ENCODE measurements at regions not wholly inside any gene's neighbourhood (a gene's known extent, or its start where the extent isn't known, plus 50 kb on each side); places are given as distances from the start of the nearest gene placed in this dataset.

DNA sequence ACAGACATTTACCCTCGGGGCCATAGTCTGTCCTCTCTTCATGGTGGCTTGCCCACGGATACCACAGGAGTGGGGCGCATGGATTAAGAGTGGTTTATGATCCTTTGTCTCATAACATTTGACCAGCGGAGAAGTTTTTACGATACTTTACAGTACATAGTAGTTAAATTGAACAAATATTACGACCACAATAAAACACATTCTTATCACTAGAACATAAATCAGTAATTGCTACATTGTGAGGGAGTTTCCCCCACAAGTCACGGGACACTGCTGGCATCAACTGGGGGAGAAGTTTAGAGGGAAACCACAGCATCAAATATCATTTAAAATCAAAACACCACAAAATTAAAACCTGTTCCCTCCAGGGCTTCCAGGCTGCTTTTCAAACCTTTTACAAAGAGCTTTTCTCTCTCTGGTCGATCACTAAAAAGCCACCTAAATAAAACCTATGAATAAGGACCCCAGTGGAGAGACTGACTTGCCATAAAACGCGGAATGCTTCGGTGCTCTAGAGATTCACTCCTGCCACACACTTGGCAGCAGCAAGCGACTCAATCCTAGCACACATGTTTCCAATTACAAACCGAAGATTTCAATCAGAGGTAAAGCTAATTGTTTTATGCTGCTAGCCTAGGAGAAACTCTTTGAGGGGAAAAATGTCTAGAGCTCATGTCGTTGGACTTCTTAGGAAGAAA, 173.7 kb upstream of the HNRNPA3 start:
- Mint-ChIP-seq H3K4me3 (no peak overlapping the region), H3K27me3 (ENCODE audit: low read depth) (peaks cover 24% of the 10 kb centered on the region), H3K36me3 (ENCODE audit: low read depth) (no peaks in the 10 kb centered on the region), H3K9me3 (no peaks in the 10 kb centered on the region), H3K4me1 (ENCODE audit: low read depth) (no peaks in the 10 kb centered on the region), H3K27ac (no peak overlapping the region)
- no peak for DNase-seq (ENCODE audit: low spot score)

DNA sequence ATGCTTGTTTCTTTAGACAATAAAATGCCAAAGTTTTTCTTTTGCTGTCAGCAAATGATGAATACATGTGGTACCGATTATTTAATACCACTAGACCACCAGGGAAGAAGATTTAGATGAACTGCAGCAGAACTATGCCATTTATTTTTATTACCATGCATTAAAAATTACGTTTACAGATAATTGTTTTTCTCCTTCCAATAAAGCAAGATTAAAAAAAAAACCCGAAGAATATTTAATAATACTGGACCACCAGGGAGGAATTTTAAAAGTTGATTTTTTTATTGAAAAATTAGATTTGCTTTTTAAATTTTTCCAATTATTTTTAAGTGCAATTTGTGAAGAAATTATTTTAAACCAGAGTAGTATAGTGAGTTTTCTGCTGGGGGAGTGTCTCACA, 170.3 kb upstream of the HNRNPA3 start:
- no peak overlapping the region for H3K4me3 Mint-ChIP-seq
- no peaks in the 10 kb centered on the region for H3K4me1 Mint-ChIP-seq (ENCODE audit: low read depth)
- H3K9me3 Mint-ChIP-seq: no peaks in the 10 kb centered on the region
- H3K27me3 Mint-ChIP-seq (ENCODE audit: low read depth): peaks cover 19% of the 10 kb centered on the region
- no peaks in the 10 kb centered on the region for H3K36me3 Mint-ChIP-seq (ENCODE audit: low read depth)
- DNase-seq (ENCODE audit: low spot score): no peak
- no peak overlapping the region for H3K27ac Mint-ChIP-seq

DNA sequence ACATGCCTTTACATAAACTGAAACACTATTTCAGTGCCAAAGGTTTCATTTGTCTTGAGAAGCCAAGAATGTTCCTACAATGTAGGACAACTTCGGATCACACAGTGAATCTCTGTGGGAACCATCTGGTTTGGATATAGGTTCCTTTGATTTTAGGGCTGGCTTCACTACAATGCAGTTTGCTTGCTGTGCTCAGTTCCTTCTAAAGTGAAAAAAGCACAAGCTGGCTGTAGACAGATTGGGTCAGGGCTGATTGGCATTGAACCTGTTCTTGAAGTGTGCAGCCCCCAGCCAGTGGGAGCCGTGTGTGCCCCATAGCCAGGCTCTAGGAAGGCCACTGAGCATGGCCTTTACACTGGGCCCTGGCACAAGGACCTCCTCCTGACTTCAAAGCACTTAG, 167.9 kb upstream of the HNRNPA3 start:
- Mint-ChIP-seq H3K9me3 (no peaks in the 10 kb centered on the region), H3K27me3 (ENCODE audit: low read depth) (peaks cover 25% of the 10 kb centered on the region), H3K27ac (no peak overlapping the region), H3K4me1 (ENCODE audit: low read depth) (no peaks in the 10 kb centered on the region), H3K36me3 (ENCODE audit: low read depth) (no peaks in the 10 kb centered on the region), H3K4me3 (no peak overlapping the region)
- no peak for DNase-seq (ENCODE audit: low spot score)

- Mint-ChIP-seq H3K9me3 (no peaks in the 10 kb centered on the region), H3K4me3 (no peak overlapping the region), H3K27ac (no peak overlapping the region), H3K4me1 (ENCODE audit: low read depth) (no peaks in the 10 kb centered on the region), H3K27me3 (ENCODE audit: low read depth) (peaks cover 21% of the 10 kb centered on the region), H3K36me3 (ENCODE audit: low read depth) (no peaks in the 10 kb centered on the region)
- no peak for DNase-seq (ENCODE audit: low spot score)
These were observed 163.6 kb upstream of the HNRNPA3 start for GRCh38 chr2:177048981-177049380.

DNA sequence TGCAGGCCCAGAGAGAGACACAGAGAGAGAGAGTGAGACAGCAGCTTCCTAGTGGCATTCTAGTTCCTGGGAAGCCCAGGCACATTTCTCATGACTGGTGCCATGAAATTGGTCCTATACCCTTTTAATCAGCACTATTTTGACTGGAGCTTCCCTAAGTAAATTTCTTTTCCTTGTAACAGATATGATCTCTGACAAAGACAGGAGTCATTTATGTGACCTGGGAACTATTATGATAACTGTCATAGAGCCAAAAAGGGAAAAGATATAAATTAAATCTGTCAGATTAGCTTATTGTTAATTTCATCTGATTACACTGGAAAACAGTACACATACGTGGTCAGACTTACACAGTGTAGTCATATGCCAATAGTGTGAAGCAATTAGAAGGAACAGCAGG, 161.3 kb upstream of the HNRNPA3 start:
- Mint-ChIP-seq H3K36me3 (ENCODE audit: low read depth) (no peaks in the 10 kb centered on the region), H3K4me1 (ENCODE audit: low read depth) (no peaks in the 10 kb centered on the region), H3K27ac (no peak overlapping the region), H3K4me3 (no peak overlapping the region), H3K27me3 (ENCODE audit: low read depth) (peaks cover 21% of the 10 kb centered on the region), H3K9me3 (no peaks in the 10 kb centered on the region)
- DNase-seq (ENCODE audit: low spot score): no peak

DNA sequence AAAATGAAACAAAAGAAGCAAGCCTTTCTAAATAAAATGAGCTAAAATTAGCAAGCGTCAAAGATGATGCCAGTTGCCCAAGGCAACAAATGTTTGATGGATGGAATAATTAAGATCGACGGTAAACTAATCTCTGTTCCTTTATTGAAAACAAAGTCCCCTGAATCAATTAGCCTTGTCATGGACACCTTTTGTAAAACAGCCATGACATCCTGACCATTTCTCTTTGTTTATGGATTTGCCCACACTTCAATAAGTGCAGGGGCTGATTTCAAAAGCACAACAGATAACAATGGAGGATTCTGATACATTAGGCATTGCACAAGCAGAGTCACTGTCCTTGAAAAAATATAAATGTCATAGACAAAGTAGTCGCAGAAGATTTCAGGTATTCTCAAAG, 160.1 kb upstream of the HNRNPA3 start:
- no peak for DNase-seq (ENCODE audit: low spot score)
- H3K4me3 Mint-ChIP-seq: no peak overlapping the region
- H3K9me3 Mint-ChIP-seq: no peaks in the 10 kb centered on the region
- H3K36me3 Mint-ChIP-seq (ENCODE audit: low read depth): no peaks in the 10 kb centered on the region
- no peaks in the 10 kb centered on the region for H3K4me1 Mint-ChIP-seq (ENCODE audit: low read depth)
- H3K27me3 Mint-ChIP-seq (ENCODE audit: low read depth): peaks cover 21% of the 10 kb centered on the region
- no peak overlapping the region for H3K27ac Mint-ChIP-seq

- Mint-ChIP-seq H3K4me3 (no peak overlapping the region), H3K9me3 (no peaks in the 10 kb centered on the region), H3K4me1 (ENCODE audit: low read depth) (no peaks in the 10 kb centered on the region), H3K27me3 (ENCODE audit: low read depth) (peaks cover 21% of the 10 kb centered on the region), H3K36me3 (ENCODE audit: low read depth) (no peaks in the 10 kb centered on the region), H3K27ac (no peak overlapping the region)
- DNase-seq (ENCODE audit: low spot score): no peak
These were observed 159.6 kb upstream of the HNRNPA3 start for GRCh38 chr2:177053038-177053437.

- no peaks in the 10 kb centered on the region for H3K9me3 Mint-ChIP-seq
- DNase-seq (ENCODE audit: low spot score): no peak
- no peaks in the 10 kb centered on the region for H3K36me3 Mint-ChIP-seq (ENCODE audit: low read depth)
- H3K27ac Mint-ChIP-seq: no peak overlapping the region
- H3K4me3 Mint-ChIP-seq: no peak overlapping the region
- peaks cover 21% of the 10 kb centered on the region for H3K27me3 Mint-ChIP-seq (ENCODE audit: low read depth)
- H3K4me1 Mint-ChIP-seq (ENCODE audit: low read depth): peaks cover 6% of the 10 kb centered on the region
These were observed 158.9 kb upstream of the HNRNPA3 start for GRCh38 chr2:177053716-177054115.

DNA sequence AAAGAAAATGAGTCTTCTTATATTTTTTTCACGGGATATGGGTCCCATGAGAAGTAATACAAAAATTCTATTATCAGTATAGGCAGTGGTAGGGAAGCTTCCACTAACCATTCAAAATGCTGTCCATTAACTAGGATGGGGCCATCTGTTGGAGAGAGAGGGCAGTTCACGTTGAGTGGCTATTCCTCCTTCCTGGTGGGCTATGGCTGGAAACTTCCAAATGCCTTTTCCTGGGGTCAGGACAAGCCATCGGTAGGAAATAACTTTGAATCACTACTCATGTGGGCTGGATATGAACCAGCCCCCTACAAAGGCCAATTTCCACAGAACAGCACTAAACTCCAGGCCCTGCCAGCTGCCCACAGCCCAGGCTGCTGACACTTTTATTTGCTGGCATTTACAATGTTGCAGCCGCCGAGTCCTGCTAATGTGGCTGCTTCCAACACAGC, 156.1 kb upstream of the HNRNPA3 start:
- Mint-ChIP-seq H3K27me3 (ENCODE audit: low read depth) (peaks cover 8% of the 10 kb centered on the region), H3K4me3 (no peak overlapping the region), H3K27ac (no peak overlapping the region), H3K4me1 (ENCODE audit: low read depth) (peaks cover 11% of the 10 kb centered on the region), H3K9me3 (no peaks in the 10 kb centered on the region), H3K36me3 (ENCODE audit: low read depth) (no peaks in the 10 kb centered on the region)
- no peak for DNase-seq (ENCODE audit: low spot score)

- DNase-seq (ENCODE audit: low spot score): no peak
- H3K4me1 Mint-ChIP-seq (ENCODE audit: low read depth): peaks cover 11% of the 10 kb centered on the region
- H3K9me3 Mint-ChIP-seq: no peaks in the 10 kb centered on the region
- no peak overlapping the region for H3K4me3 Mint-ChIP-seq
- H3K27ac Mint-ChIP-seq: no peak overlapping the region
- no peaks in the 10 kb centered on the region for H3K36me3 Mint-ChIP-seq (ENCODE audit: low read depth)
- H3K27me3 Mint-ChIP-seq (ENCODE audit: low read depth): peaks cover 7% of the 10 kb centered on the region
These were observed 153.8 kb upstream of the HNRNPA3 start for GRCh38 chr2:177058747-177059146.

- DNase-seq (ENCODE audit: low spot score): no peak
- H3K36me3 Mint-ChIP-seq (ENCODE audit: low read depth): no peaks in the 10 kb centered on the region
These were observed 153.3 kb upstream of the HNRNPA3 start for GRCh38 chr2:177059293-177059692.

GRCh38 chr2:177063331-177063730, 149.3 kb upstream of the HNRNPA3 start:
- Mint-ChIP-seq H3K36me3 (ENCODE audit: low read depth) (no peaks in the 10 kb centered on the region), H3K27me3 (ENCODE audit: low read depth) (peaks cover 18% of the 10 kb centered on the region), H3K27ac (no peak overlapping the region), H3K4me3 (no peak overlapping the region), H3K9me3 (no peaks in the 10 kb centered on the region), H3K4me1 (ENCODE audit: low read depth) (peaks cover 9% of the 10 kb centered on the region)
- DNase-seq (ENCODE audit: low spot score): no peak

More at GRCh38 chr2:177059293-177059692, 153.3 kb upstream of the HNRNPA3 start:
- Mint-ChIP-seq H3K4me3 (no peak overlapping the region), H3K27ac (no peak overlapping the region), H3K9me3 (no peaks in the 10 kb centered on the region), H3K4me1 (ENCODE audit: low read depth) (peaks cover 11% of the 10 kb centered on the region), H3K27me3 (ENCODE audit: low read depth) (peaks cover 7% of the 10 kb centered on the region)

DNA sequence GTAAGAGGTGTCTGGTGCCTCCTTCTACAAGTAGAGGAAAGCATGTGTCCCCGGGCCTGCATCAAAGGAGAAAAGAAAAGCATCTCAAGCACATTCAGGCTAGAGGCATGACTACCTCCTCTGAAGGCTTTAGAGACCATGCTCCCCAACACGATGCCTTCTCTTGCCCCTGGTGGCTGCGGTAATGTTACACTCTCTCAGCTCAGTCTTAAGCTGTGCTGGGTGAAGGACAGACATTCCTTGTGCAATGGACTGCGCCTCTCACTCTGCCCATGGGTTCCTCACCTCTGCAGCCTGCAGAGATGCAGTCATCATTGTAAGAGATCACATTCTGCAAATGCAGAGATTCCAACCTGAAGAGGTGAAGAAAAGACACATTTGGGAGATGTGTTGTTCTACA, 148.2 kb upstream of the HNRNPA3 start:
- DNase-seq (ENCODE audit: low spot score): no peak
- Mint-ChIP-seq H3K36me3 (ENCODE audit: low read depth) (no peaks in the 10 kb centered on the region), H3K4me1 (ENCODE audit: low read depth) (no peaks in the 10 kb centered on the region), H3K4me3 (no peak overlapping the region), H3K27ac (no peak overlapping the region), H3K27me3 (ENCODE audit: low read depth) (peaks cover 23% of the 10 kb centered on the region), H3K9me3 (no peaks in the 10 kb centered on the region)

DNA sequence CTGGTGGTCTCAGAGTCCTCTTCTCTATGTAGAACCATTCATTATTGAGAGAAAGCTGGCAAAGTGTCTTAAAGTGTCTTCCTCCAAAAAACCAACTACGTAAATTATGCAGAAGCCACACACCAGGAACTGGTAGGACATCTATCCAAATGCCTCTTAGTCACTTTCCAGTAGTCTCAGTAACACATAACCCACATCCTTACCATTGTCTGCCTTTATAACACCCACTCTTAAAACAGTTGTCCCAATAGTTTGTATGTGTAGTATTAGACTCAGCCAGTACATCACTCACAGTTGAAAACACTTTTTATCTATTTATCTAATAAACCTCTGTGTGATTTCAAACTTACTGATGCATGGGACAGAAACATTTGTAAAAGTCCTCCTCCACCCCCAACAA, 143.6 kb upstream of the HNRNPA3 start:
- DNase-seq (ENCODE audit: low spot score): no peak
- Mint-ChIP-seq H3K27me3 (ENCODE audit: low read depth) (peaks cover 28% of the 10 kb centered on the region), H3K9me3 (no peaks in the 10 kb centered on the region)

GRCh38 chr2:177072090-177072489, 140.5 kb upstream of the HNRNPA3 start:
- DNase-seq (ENCODE audit: low spot score): no peak
- Mint-ChIP-seq H3K4me1 (ENCODE audit: low read depth) (no peaks in the 10 kb centered on the region), H3K4me3 (no peak overlapping the region), H3K27ac (no peak overlapping the region), H3K27me3 (ENCODE audit: low read depth) (peaks cover 32% of the 10 kb centered on the region), H3K36me3 (ENCODE audit: low read depth) (no peaks in the 10 kb centered on the region), H3K9me3 (no peaks in the 10 kb centered on the region)

More for the DNA sequence above, 143.6 kb upstream of the HNRNPA3 start:
- H3K4me1 Mint-ChIP-seq (ENCODE audit: low read depth): no peaks in the 10 kb centered on the region
- H3K36me3 Mint-ChIP-seq (ENCODE audit: low read depth): no peaks in the 10 kb centered on the region
- H3K27ac Mint-ChIP-seq: no peak overlapping the region
- no peak overlapping the region for H3K4me3 Mint-ChIP-seq

All from T-helper 2 cell treated with Interferon-gamma antibody and Interleukin-4, amounts not matched to agents 5 μg/mL and 100 μg/mL, for 36 hours (primary cell).